HG03575 (cell line): ENCODE measurements at regions not wholly inside any gene's neighbourhood (a gene's known extent, or its start where the extent isn't known, plus 50 kb on each side); places are given as distances from the start of the nearest gene placed in this dataset.
A peak's percentile ranks its signal among the peaks of the same experiment; 100 is the strongest.

Experiments used
- ATAC-seq: cut with Tn5 transposase; IDR thresholded peaks from one replicate; pipeline ENCODE4 v1.9.1; 2021; ENCODE audit not compliant: unreplicated experiment, insufficient number of reproducible peaks, low FRiP score; ENCODE audit errors: extremely low read depth

- ATAC-seq, result no peak
Observed at GRCh38 chr2:47315475-47315874, 53.6 kb upstream of the EPCAM start.

- no peak for ATAC-seq
Observed at GRCh38 chr2:47313728-47314127, 55.4 kb upstream of the EPCAM start.

GRCh38 chr2:47313141-47313691 lies 55.9 kb upstream of the EPCAM start:
- ATAC-seq, result no peak

- no peak for ATAC-seq
Observed at GRCh38 chr2:47312491-47312850, 56.6 kb upstream of the EPCAM start.

GRCh38 chr2:47311764-47312490 lies 57.2 kb upstream of the EPCAM start:
- ATAC-seq, result no peak

GRCh38 chr2:47310801-47311560 lies 58.1 kb upstream of the EPCAM start:
- ATAC-seq, result peak; percentile 4

GRCh38 chr2:47309952-47310800 lies 58.9 kb upstream of the EPCAM start:
- ATAC-seq, result peak; percentile 75

GRCh38 chr2:47309472-47309951 lies 59.6 kb upstream of the EPCAM start:
- ATAC-seq, result no peak

- no peak for ATAC-seq
Observed at GRCh38 chr2:47307066-47307465, 62.0 kb upstream of the EPCAM start.

- no peak for ATAC-seq
Observed at GRCh38 chr2:47304654-47305053, 64.5 kb upstream of the EPCAM start.

GRCh38 chr2:47303341-47304148 lies 65.6 kb upstream of the EPCAM start:
- ATAC-seq, result no peak

- no peak for ATAC-seq
Observed at GRCh38 chr2:47302308-47302707, 66.8 kb upstream of the EPCAM start.

GRCh38 chr2:47301731-47302130 lies 67.4 kb upstream of the EPCAM start:
- no peak for ATAC-seq

- peak; percentile 41 for ATAC-seq
Observed at GRCh38 chr2:47301277-47301618, 67.9 kb upstream of the EPCAM start.

- ATAC-seq, result peak; percentile 52
Observed at GRCh38 chr2:47300609-47301276, 68.4 kb upstream of the EPCAM start.

- ATAC-seq, result no peak
Observed at GRCh38 chr2:47300081-47300480, 69.0 kb upstream of the EPCAM start.

- no peak for ATAC-seq
Observed at GRCh38 chr2:47299555-47299954, 69.6 kb upstream of the EPCAM start.

GRCh38 chr2:47298771-47299170 lies 70.3 kb upstream of the EPCAM start:
- no peak for ATAC-seq
